ENCODE measurements at regions not wholly inside any gene's neighbourhood (a gene's known extent, or its start where the extent isn't known, plus 50 kb on each side); places are given as distances from the start of the nearest gene placed in this dataset.

DNA sequence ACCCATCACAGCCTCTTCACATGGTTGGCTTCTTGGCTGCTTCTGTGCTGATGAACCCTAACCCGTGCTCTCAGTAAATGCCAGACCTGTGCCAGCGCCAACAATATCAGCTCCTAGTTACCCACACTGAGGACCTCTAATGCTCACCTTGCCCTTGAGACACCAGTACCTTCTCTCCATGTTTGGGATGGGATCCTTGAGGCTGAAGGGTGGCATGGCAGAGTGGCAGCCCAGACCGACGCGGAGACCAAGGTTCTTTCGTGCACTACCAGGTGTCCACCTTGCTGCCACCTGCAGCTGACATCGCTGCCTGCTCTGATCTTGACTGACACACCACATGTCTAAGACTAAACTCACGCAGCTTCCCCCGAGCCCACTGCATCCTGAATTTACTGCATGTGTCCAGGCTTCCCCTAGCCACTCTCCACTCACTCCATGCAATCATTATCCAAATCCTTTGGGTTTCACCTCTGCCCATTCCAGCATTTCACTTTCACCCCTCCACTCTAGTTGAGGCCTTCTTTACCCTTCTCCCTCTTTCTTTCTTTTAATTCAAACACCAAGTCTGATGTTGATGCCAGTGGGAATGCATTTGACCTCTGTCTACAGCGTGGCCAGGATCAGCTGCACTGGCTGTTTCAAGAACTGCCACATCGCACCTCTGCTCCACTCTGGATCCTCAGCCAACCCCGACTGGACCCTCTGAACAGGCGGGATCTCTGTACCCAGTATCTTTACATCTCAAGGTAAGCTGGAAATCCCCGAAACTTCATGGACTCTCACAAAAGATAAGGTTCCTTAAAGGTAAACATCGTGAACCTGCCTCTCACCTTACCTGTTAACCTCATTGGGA lies 294.9 kb downstream of the GLRX3 start:
- Mint-ChIP-seq H3K4me1 (ENCODE audit: insufficient read depth, unreplicated experiment) (no peaks in the 10 kb centered on the region), H3K36me3 (ENCODE audit: insufficient read depth, unreplicated experiment) (no peaks in the 10 kb centered on the region), H3K27ac (ENCODE audit: low read depth, unreplicated experiment) (no peak overlapping the region), H3K9me3 (ENCODE audit: unreplicated experiment) (peaks cover 12% of the 10 kb centered on the region), H3K4me3 (ENCODE audit: unreplicated experiment) (no peak overlapping the region), H3K27me3 (ENCODE audit: insufficient read depth, unreplicated experiment) (no peaks in the 10 kb centered on the region)
- intact Hi-C loops (cut with micrococcal nuclease), result no loop called here
- ChIA-PET POLR2A (no interaction called here), CTCF (interaction anchor here (0.9 kb wide), 1 partner anchor 40 kb away, joined by 4 read pairs; no protein-coding TSS in a partner anchor)
- TF ChIP-seq, protein P1, sequence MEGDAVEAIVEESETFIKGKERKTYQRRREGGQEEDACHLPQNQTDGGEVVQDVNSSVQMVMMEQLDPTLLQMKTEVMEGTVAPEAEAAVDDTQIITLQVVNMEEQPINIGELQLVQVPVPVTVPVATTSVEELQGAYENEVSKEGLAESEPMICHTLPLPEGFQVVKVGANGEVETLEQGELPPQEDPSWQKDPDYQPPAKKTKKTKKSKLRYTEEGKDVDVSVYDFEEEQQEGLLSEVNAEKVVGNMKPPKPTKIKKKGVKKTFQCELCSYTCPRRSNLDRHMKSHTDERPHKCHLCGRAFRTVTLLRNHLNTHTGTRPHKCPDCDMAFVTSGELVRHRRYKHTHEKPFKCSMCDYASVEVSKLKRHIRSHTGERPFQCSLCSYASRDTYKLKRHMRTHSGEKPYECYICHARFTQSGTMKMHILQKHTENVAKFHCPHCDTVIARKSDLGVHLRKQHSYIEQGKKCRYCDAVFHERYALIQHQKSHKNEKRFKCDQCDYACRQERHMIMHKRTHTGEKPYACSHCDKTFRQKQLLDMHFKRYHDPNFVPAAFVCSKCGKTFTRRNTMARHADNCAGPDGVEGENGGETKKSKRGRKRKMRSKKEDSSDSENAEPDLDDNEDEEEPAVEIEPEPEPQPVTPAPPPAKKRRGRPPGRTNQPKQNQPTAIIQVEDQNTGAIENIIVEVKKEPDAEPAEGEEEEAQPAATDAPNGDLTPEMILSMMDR (IDR thresholded peaks at IDR 0.05; ENCODE audit: unreplicated experiment), result no peak
- DNase-seq (ENCODE audit: unreplicated experiment), result no peak
- no TSS peak for BruUV-seq (replicated peaks)

DNA sequence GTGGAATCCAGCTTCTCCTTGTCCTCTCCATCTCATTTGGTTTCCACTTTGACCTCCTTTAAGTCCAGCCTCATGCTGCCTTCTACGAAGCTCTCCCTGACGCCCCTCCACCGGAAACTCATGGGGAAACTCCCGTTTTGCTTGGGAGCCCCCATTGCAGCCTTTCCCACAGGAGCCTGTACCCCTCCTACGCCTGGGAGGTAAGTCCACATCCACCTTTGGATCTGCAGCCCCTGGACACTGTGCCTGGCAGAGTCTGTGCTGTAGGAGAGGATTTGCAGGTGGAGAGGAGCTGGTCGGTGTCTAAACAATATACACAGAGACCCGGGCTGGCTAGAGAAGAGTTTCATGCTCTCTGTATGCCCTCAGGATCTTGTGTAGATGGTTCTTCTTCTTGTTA lies 296.1 kb downstream of the GLRX3 start:
- Mint-ChIP-seq H3K27me3 (ENCODE audit: insufficient read depth, unreplicated experiment) (no peaks in the 10 kb centered on the region), H3K4me1 (ENCODE audit: insufficient read depth, unreplicated experiment) (no peaks in the 10 kb centered on the region), H3K9me3 (ENCODE audit: unreplicated experiment) (peaks cover 24% of the 10 kb centered on the region), H3K27ac (ENCODE audit: low read depth, unreplicated experiment) (no peak overlapping the region), H3K36me3 (ENCODE audit: insufficient read depth, unreplicated experiment) (no peaks in the 10 kb centered on the region), H3K4me3 (ENCODE audit: unreplicated experiment) (no peak overlapping the region)
- no peak for DNase-seq (ENCODE audit: unreplicated experiment)
- intact Hi-C loops (cut with micrococcal nuclease), result no loop called here
- POLR2A ChIA-PET, result no interaction called here
- CTCF ChIA-PET, result no interaction called here
- TF ChIP-seq, protein P1 (IDR thresholded peaks at IDR 0.05; ENCODE audit: unreplicated experiment), result no peak
- BruUV-seq (replicated peaks), result no TSS peak

DNA sequence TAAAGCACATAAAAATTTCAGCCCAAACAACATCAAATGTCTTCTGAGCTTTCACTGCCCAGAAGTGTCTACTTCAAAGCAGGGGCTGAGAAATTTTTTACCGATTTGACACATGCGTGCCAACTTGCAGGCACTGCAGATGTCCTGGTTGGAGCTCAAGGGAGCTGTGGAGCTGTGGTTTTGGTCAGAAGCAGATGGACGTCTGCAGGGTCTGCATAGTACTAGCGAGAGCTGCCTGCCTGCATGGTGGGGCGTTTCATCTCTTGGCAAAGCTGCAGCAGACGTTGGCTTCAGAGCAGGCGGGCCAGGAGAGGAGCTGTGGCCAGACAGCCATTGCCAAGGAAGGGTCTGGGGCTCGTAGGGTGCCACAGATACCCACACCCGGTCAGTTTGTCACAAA lies 296.7 kb downstream of the GLRX3 start:
- DNase-seq (ENCODE audit: unreplicated experiment), result no peak
- ChIA-PET CTCF (no interaction called here), POLR2A (no interaction called here)
- no peak overlapping the region for H3K27ac Mint-ChIP-seq (ENCODE audit: low read depth, unreplicated experiment)
- no peaks in the 10 kb centered on the region for H3K27me3 Mint-ChIP-seq (ENCODE audit: insufficient read depth, unreplicated experiment)
- BruUV-seq (replicated peaks), result no TSS peak
- H3K4me1 Mint-ChIP-seq (ENCODE audit: insufficient read depth, unreplicated experiment), result no peaks in the 10 kb centered on the region
- TF ChIP-seq, protein P1 (IDR thresholded peaks at IDR 0.05; ENCODE audit: unreplicated experiment), result no peak
- no peak overlapping the region for H3K4me3 Mint-ChIP-seq (ENCODE audit: unreplicated experiment)
- no peaks in the 10 kb centered on the region for H3K36me3 Mint-ChIP-seq (ENCODE audit: insufficient read depth, unreplicated experiment)
- intact Hi-C loops (cut with micrococcal nuclease), result no loop called here
- peaks cover 30% of the 10 kb centered on the region for H3K9me3 Mint-ChIP-seq (ENCODE audit: unreplicated experiment)

DNA sequence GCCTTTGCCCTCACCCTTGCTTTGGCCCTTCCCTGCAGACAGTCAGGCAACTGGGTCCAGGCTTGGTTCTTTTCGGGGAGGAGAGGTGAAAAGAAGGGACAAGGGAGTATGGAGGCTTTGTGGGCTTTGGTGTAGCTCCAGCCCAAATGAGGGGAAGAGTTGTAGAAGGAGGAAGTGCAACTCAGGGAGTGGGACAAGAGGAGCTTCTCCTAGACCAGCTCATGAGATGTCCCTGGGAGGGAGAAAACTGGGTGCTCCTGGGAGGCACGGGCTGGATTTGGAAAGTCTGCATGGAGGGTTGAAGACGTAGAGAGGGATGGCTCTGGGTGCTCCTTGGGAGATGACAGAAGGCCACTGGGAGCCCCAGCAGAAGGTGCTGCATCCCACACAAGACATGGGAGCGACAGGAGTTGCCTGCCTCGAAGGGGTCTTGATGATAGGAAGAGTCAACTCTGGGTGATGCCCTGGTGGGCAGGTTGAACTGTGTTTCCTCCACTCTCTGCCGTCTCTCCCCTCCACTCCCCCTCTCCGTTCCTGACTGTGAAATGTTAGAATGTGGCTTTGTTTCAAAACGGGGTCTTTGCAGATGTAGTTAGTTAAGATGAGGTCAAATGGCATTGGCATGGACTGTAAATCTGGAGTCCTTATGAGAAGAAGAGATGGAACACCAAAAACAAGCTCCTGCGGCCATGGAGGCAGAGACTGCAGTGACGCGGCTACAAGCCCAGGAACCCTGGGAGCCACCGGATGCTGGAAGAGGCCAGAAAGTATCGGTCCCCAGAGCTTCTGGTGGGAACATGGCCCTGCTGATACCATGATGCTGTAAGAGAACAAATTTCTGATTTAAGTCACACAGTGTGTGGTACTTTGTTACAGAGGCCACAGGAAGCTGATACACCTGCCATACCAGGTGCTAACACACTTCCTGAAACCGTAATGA lies 298.5 kb downstream of the GLRX3 start:
- Mint-ChIP-seq H3K4me3 (ENCODE audit: unreplicated experiment) (no peak overlapping the region), H3K27me3 (ENCODE audit: insufficient read depth, unreplicated experiment) (no peaks in the 10 kb centered on the region), H3K4me1 (ENCODE audit: insufficient read depth, unreplicated experiment) (no peaks in the 10 kb centered on the region), H3K9me3 (ENCODE audit: unreplicated experiment) (peaks cover 34% of the 10 kb centered on the region), H3K27ac (ENCODE audit: low read depth, unreplicated experiment) (no peak overlapping the region), H3K36me3 (ENCODE audit: insufficient read depth, unreplicated experiment) (no peaks in the 10 kb centered on the region)
- intact Hi-C loops (cut with micrococcal nuclease), result no loop called here
- TF ChIP-seq, protein P1 (IDR thresholded peaks at IDR 0.05; ENCODE audit: unreplicated experiment), result no peak
- DNase-seq (ENCODE audit: unreplicated experiment), result no peak
- ChIA-PET POLR2A (no interaction called here), CTCF (interaction anchor here (0.7 kb wide), 2 partner anchors 681 to 1902 kb away, joined by 3 read pairs; no protein-coding TSS in a partner anchor)
- BruUV-seq (replicated peaks), result no TSS peak

Measured in MCF 10A (cell line).